ENCODE measurements at regions not wholly inside any gene's neighbourhood (a gene's known extent, or its start where the extent isn't known, plus 50 kb on each side); places are given as distances from the start of the nearest gene placed in this dataset.

GRCh38 chr1:103960045-103960444 lies 210.3 kb downstream of the AMY1C start:
- TF ChIP-seq MAX (IDR thresholded peaks at IDR 0.05; ENCODE audit: low read depth, low read length) (no peak), MYC (IDR thresholded peaks at IDR 0.05; ENCODE audit: low read depth, low read length) (no peak), POLR2A (IDR thresholded peaks at IDR 0.05; ENCODE audit: extremely low read depth, insufficient read length) (no peak), CTCF (IDR thresholded peaks at IDR 0.05; ENCODE audit: low read depth, low read length) (no peak)
- DNase-seq (ENCODE audit: low read depth), result no peak
- H3K4me3 ChIP-seq (ENCODE audit: low read depth, low read length), result no peak overlapping the region

GRCh38 chr1:103960710-103961109 lies 211.0 kb downstream of the AMY1C start:
- TF ChIP-seq CTCF (IDR thresholded peaks at IDR 0.05; ENCODE audit: low read depth, low read length) (no peak), MAX (IDR thresholded peaks at IDR 0.05; ENCODE audit: low read depth, low read length) (no peak), MYC (IDR thresholded peaks at IDR 0.05; ENCODE audit: low read depth, low read length) (no peak), POLR2A (IDR thresholded peaks at IDR 0.05; ENCODE audit: extremely low read depth, insufficient read length) (no peak)
- no peak for DNase-seq (ENCODE audit: low read depth)
- no peak overlapping the region for H3K4me3 ChIP-seq (ENCODE audit: low read depth, low read length)

GRCh38 chr1:103986792-103987191 lies 237.1 kb downstream of the AMY1C start:
- no peak for TF ChIP-seq POLR2A (IDR thresholded peaks at IDR 0.05; ENCODE audit: extremely low read depth, insufficient read length)
- no peak overlapping the region for H3K4me3 ChIP-seq (ENCODE audit: low read depth, low read length)
- no peak for DNase-seq (ENCODE audit: low read depth)

- no peak for DNase-seq (ENCODE audit: low read depth)
- H3K4me3 ChIP-seq (ENCODE audit: low read depth, low read length), result no peak overlapping the region
- TF ChIP-seq POLR2A (IDR thresholded peaks at IDR 0.05; ENCODE audit: extremely low read depth, insufficient read length) (no peak), CTCF (IDR thresholded peaks at IDR 0.05; ENCODE audit: low read depth, low read length) (no peak), MYC (IDR thresholded peaks at IDR 0.05; ENCODE audit: low read depth, low read length) (no peak), MAX (IDR thresholded peaks at IDR 0.05; ENCODE audit: low read depth, low read length) (no peak)
Measured at GRCh38 chr1:103997631-103998030, 247.9 kb downstream of the AMY1C start.

- H3K4me3 ChIP-seq (ENCODE audit: low read depth, low read length), result no peak overlapping the region
- DNase-seq (ENCODE audit: low read depth), result peak; percentile 1
- TF ChIP-seq CTCF (IDR thresholded peaks at IDR 0.05; ENCODE audit: low read depth, low read length), result no peak
Measured at GRCh38 chr1:104018922-104019674, 269.4 kb downstream of the AMY1C start.

GRCh38 chr1:104019675-104020049 lies 270.0 kb downstream of the AMY1C start:
- TF ChIP-seq CTCF (IDR thresholded peaks at IDR 0.05; ENCODE audit: low read depth, low read length) (no peak), MYC (IDR thresholded peaks at IDR 0.05; ENCODE audit: low read depth, low read length) (no peak), POLR2A (IDR thresholded peaks at IDR 0.05; ENCODE audit: extremely low read depth, insufficient read length) (no peak), MAX (IDR thresholded peaks at IDR 0.05; ENCODE audit: low read depth, low read length) (no peak)
- no peak for DNase-seq (ENCODE audit: low read depth)
- H3K4me3 ChIP-seq (ENCODE audit: low read depth, low read length), result no peak overlapping the region
